Neural progenitor cell (in vitro differentiated cells): ENCODE measurements at regions not wholly inside any gene's neighbourhood (a gene's known extent, or its start where the extent isn't known, plus 50 kb on each side); places are given as distances from the start of the nearest gene placed in this dataset.

Experiments
- EZH2 ChIP-seq: fragments of 200-600 bp; sonication (generic); IDR thresholded peaks from 2 replicates; pipeline ENCODE4 v1.6.1; 2017; ENCODE audit warnings: antibody characterized with exemption, mild to moderate bottlenecking, moderate library complexity
- EZH2phosphoT487 ChIP-seq: fragments of 200-600 bp; sonication (generic); IDR thresholded peaks from 2 replicates; pipeline ENCODE4 v1.6.1; 2017; ENCODE audit warnings: antibody characterized with exemption
- TF ChIP-seq, protein P1 (sequence below): fragments of 200-600 bp; sonication (generic); IDR thresholded peaks from 2 replicates; pipeline ENCODE4 v1.5.1; 2017; ENCODE audit warnings: antibody characterized with exemption, mild to moderate bottlenecking

GRCh38 chr18:34028324-34028723 lies 196.4 kb downstream of the NOL4 start:
- TF ChIP-seq, protein P1, sequence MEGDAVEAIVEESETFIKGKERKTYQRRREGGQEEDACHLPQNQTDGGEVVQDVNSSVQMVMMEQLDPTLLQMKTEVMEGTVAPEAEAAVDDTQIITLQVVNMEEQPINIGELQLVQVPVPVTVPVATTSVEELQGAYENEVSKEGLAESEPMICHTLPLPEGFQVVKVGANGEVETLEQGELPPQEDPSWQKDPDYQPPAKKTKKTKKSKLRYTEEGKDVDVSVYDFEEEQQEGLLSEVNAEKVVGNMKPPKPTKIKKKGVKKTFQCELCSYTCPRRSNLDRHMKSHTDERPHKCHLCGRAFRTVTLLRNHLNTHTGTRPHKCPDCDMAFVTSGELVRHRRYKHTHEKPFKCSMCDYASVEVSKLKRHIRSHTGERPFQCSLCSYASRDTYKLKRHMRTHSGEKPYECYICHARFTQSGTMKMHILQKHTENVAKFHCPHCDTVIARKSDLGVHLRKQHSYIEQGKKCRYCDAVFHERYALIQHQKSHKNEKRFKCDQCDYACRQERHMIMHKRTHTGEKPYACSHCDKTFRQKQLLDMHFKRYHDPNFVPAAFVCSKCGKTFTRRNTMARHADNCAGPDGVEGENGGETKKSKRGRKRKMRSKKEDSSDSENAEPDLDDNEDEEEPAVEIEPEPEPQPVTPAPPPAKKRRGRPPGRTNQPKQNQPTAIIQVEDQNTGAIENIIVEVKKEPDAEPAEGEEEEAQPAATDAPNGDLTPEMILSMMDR = no peak
- TF ChIP-seq EZH2 (no peak), EZH2phosphoT487 (no peak)
